PC-9 (cell line): ENCODE measurements at regions not wholly inside any gene's neighbourhood (a gene's known extent, or its start where the extent isn't known, plus 50 kb on each side); places are given as distances from the start of the nearest gene placed in this dataset.

Source experiments
- BruUV-seq: library from RNA; stranded (reverse); fragments of 400-500 nt; replicated peaks from 2 replicates; lab custom pipeline; 2021; lab: Mats Ljungman, UMichigan
- CTCF ChIA-PET: fragments of 300-600 bp; sonication (Branson Sonifier 250); formaldehyde crosslinking; loops from one replicate; lab custom pipeline; 2022; ENCODE audit warnings: antibody characterized with exemption; lab: Charles Lee
- POLR2A ChIA-PET: fragments of 300-600 bp; sonication (Branson Sonifier 250); formaldehyde crosslinking; loops from one replicate; lab custom pipeline; 2022; ENCODE audit warnings: antibody characterized with exemption; ENCODE audit not compliant: unreplicated experiment; lab: Charles Lee
- DNase-seq, 2 experiments: peaks; one replicate each; pipeline versions ENCODE4 v3.0.0 to v3.0.0-alpha.2; 2015 to 2022; ENCODE audit warnings: mixed read lengths in 1 of 2
- H2AFZ ChIP-seq: fragments of 200-600 bp; sonication (generic); 2 replicates; pipeline ENCODE4 v1.8.1; 2017; ENCODE audit warnings: antibody characterized with exemption
- H3F3A ChIP-seq: fragments of 200-600 bp; sonication (generic); 2 replicates; pipeline ENCODE4 v1.8.1; 2017; ENCODE audit warnings: antibody characterized with exemption, mild to moderate bottlenecking, low read depth; ENCODE audit not compliant: insufficient read depth
- H3K27ac ChIP-seq: fragments of 200-600 bp; sonication (generic); 2 replicates; pipeline ENCODE4 v1.6.1; 2016; ENCODE audit warnings: mixed run types
- H3K27me3 ChIP-seq: fragments of 200-600 bp; sonication (generic); 2 replicates; pipeline ENCODE4 v1.6.1; 2016; ENCODE audit warnings: low read depth, mixed run types; ENCODE audit not compliant: insufficient read depth
- H3K36me3 ChIP-seq: fragments of 200-600 bp; sonication (generic); 2 replicates; pipeline ENCODE4 v1.6.1; 2016; ENCODE audit warnings: low read depth, mixed run types
- H3K4me1 ChIP-seq: fragments of 200-600 bp; sonication (generic); replicated peaks from 2 replicates; pipeline ENCODE4 v1.6.1; 2016; ENCODE audit warnings: mixed run types; ENCODE audit not compliant: insufficient read depth
- H3K4me2 ChIP-seq: fragments of 200-600 bp; sonication (generic); 2 replicates; pipeline ENCODE4 v1.6.1; 2017; ENCODE audit warnings: mixed run types
- H3K4me3 ChIP-seq: fragments of 200-600 bp; sonication (generic); 2 replicates; pipeline ENCODE4 v1.6.1; 2016; ENCODE audit warnings: mixed run types
- H3K79me2 ChIP-seq: fragments of 200-600 bp; sonication (generic); 2 replicates; pipeline ENCODE4 v1.6.1; 2017; ENCODE audit warnings: low read depth, mixed run types
- H3K9me2 ChIP-seq: fragments of 200-600 bp; sonication (generic); 2 replicates; pipeline ENCODE4 v1.8.1; 2017; ENCODE audit warnings: mild to moderate bottlenecking; ENCODE audit not compliant: insufficient read depth
- H3K9me3 ChIP-seq: fragments of 200-600 bp; sonication (generic); 2 replicates; pipeline ENCODE4 v1.8.1; 2016; ENCODE audit warnings: low read depth; ENCODE audit not compliant: insufficient read depth
- H4K20me1 ChIP-seq: fragments of 200-600 bp; sonication (generic); 2 replicates; pipeline ENCODE4 v1.8.1; 2017; ENCODE audit not compliant: insufficient read depth
- CTCF ChIP-seq: fragments of 200-600 bp; sonication (generic); conservative IDR thresholded peaks from 2 replicates; pipeline ENCODE4 v1.6.1; 2017; ENCODE audit warnings: mixed run types, antibody characterized with exemption, mild to moderate bottlenecking, moderate library complexity
- EZH2 ChIP-seq: fragments of 200-600 bp; sonication (generic); IDR thresholded peaks from 2 replicates; pipeline ENCODE4 v1.8.0; 2017; ENCODE audit warnings: antibody characterized with exemption, low read depth
- intact Hi-C: fragments of 100-400 bp; cut with micrococcal nuclease; formaldehyde crosslinking; loops from one replicate; pipeline ENCODE4 v1.10.0; 2022; ENCODE audit not compliant: unreplicated experiment

- no peaks in the 10 kb centered on the region for H3K9me3 ChIP-seq
- BruUV-seq = no TSS peak
- intact Hi-C loops = no loop called here
- no peak overlapping the region for H2AFZ ChIP-seq
- ChIA-PET CTCF (no interaction called here), POLR2A (no interaction called here)
- H3K9me2 ChIP-seq = no peaks in the 10 kb centered on the region
- no peak overlapping the region for H3K4me2 ChIP-seq
- no peaks in the 10 kb centered on the region for H3K27me3 ChIP-seq
- DNase-seq = no peak
- H3K27ac ChIP-seq = no peak overlapping the region
- H4K20me1 ChIP-seq = no peaks in the 10 kb centered on the region
- H3K4me3 ChIP-seq = no peak overlapping the region
- TF ChIP-seq CTCF (no peak), EZH2 (no peak)
- no peaks in the 10 kb centered on the region for H3K79me2 ChIP-seq
- no peaks in the 10 kb centered on the region for H3F3A ChIP-seq
- H3K36me3 ChIP-seq = no peaks in the 10 kb centered on the region
- no peaks in the 10 kb centered on the region for H3K4me1 ChIP-seq
Observed at GRCh38 chr4:115357776-115358175, 244.4 kb upstream of the NDST4 start.

DNA sequence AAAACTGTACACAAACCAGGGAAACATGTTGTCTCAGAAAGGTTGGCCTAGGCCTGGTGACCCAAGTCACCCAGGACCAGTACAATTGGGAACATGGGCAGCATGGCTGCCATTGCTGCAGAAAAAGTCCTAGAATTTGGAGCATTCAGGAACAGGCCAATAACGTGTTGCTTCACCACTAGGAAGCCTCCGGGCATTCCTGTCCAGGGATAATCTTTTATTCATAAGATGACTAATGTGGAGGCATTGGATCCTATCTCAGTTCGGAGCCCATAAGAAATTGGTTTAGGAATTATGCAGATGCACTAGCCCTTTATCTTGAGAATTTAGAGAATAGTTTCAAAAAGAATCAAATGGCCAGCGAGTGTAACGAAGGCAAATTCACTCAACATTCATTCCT is 242.8 kb upstream of the NDST4 start:
- no peak for TF ChIP-seq EZH2
- TF ChIP-seq CTCF = no peak
- no peaks in the 10 kb centered on the region for H3K4me1 ChIP-seq
- intact Hi-C loops = no loop called here
- H3F3A ChIP-seq = no peaks in the 10 kb centered on the region
- no peaks in the 10 kb centered on the region for H3K27me3 ChIP-seq
- no TSS peak for BruUV-seq
- H3K79me2 ChIP-seq = no peaks in the 10 kb centered on the region
- DNase-seq = no peak
- no peak overlapping the region for H2AFZ ChIP-seq
- no peak overlapping the region for H3K27ac ChIP-seq
- CTCF ChIA-PET = no interaction called here
- H3K4me2 ChIP-seq = no peak overlapping the region
- H3K9me3 ChIP-seq = no peaks in the 10 kb centered on the region
- no peaks in the 10 kb centered on the region for H4K20me1 ChIP-seq
- POLR2A ChIA-PET = no interaction called here
- no peaks in the 10 kb centered on the region for H3K9me2 ChIP-seq
- H3K36me3 ChIP-seq = no peaks in the 10 kb centered on the region
- H3K4me3 ChIP-seq = no peak overlapping the region

DNA sequence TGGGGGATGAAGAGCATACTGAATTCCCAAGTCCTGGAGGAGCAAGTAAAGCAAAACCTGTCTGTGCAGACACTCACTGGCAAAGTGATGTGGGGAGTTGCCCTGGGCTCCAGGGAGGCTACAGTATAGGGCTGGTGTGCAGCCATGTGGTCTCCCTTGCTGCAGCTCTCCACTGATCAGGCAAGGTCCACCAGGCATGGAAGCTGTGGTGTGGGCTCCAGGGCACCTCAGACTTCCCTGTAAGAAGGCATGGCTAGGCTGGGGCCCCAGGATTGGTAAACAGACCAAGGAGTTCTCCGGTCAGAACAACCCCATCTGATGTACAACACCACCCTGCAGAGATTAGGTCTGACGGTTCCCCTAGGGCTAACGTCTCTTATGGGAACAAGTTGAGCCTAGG is 241.9 kb upstream of the NDST4 start:
- no peaks in the 10 kb centered on the region for H3K9me3 ChIP-seq
- no peaks in the 10 kb centered on the region for H3K79me2 ChIP-seq
- no peaks in the 10 kb centered on the region for H3K27me3 ChIP-seq
- H3K4me3 ChIP-seq = no peak overlapping the region
- POLR2A ChIA-PET = no interaction called here
- no peaks in the 10 kb centered on the region for H3K4me1 ChIP-seq
- no peaks in the 10 kb centered on the region for H3K9me2 ChIP-seq
- CTCF ChIA-PET = no interaction called here
- no peak for TF ChIP-seq CTCF
- TF ChIP-seq EZH2 = no peak
- H3K4me2 ChIP-seq = no peak overlapping the region
- H3K27ac ChIP-seq = no peak overlapping the region
- BruUV-seq = no TSS peak
- no peaks in the 10 kb centered on the region for H3K36me3 ChIP-seq
- H4K20me1 ChIP-seq = no peaks in the 10 kb centered on the region
- H2AFZ ChIP-seq = no peak overlapping the region
- no peak for DNase-seq
- no peaks in the 10 kb centered on the region for H3F3A ChIP-seq
- intact Hi-C loops = no loop called here
